Stimulated activated CD4-positive, alpha-beta T cell treated with anti-CD3 and anti-CD28 coated beads, Interleukin-15, amount 100 ng/mL, for 1 hour (primary cell): ENCODE measurements at regions not wholly inside any gene's neighbourhood (a gene's known extent, or its start where the extent isn't known, plus 50 kb on each side); places are given as distances from the start of the nearest gene placed in this dataset.

ENCODE experiments used
- DNase-seq, 2 donors: peaks; one replicate each; pipeline ENCODE4 v3.0.0-alpha.2; 2020; ENCODE audit warnings: low read depth in 1 of 2, low spot score in 1 of 2

- no peak for DNase-seq
Measured at GRCh38 chr3:27935492-27935891, 213.4 kb upstream of the EOMES start.

DNA sequence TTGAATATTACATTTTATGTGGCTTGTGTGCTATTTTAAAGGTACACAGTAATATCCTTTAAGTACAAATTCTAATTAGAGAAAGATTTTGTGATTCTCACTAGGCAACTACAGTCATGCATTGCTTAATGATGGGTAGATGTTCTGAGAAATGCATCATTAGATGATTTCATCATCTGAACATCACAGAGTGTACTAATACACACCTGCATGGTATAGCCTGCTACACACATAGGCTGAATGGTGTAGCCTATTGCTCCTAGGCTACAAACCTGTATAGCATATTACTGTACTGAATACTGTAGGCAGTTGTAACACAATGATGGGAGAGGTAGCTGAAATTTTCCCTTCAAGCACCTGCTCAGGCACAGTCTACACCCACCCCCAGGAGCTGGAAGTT lies 217.4 kb upstream of the EOMES start:
- DNase-seq: no peak

DNA sequence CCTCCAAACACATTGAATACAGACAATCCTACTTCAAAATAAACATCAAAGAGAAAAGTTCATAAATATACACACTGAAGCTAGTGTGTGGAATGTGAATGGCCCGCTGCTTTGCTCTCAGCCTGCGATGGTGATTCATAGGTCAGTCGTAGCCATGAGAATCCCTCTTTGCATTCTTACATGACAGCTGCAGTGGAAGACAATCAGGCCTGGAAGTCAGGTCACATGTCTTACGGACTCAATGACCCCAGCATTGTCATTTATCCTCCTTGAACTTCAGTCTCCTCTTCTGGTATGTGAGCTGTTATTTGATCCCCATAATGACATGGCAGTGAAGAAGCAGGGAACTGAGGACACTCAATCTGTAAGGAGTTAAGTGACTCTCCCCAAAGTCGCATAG lies 217.8 kb upstream of the EOMES start:
- DNase-seq: no peak

DNA sequence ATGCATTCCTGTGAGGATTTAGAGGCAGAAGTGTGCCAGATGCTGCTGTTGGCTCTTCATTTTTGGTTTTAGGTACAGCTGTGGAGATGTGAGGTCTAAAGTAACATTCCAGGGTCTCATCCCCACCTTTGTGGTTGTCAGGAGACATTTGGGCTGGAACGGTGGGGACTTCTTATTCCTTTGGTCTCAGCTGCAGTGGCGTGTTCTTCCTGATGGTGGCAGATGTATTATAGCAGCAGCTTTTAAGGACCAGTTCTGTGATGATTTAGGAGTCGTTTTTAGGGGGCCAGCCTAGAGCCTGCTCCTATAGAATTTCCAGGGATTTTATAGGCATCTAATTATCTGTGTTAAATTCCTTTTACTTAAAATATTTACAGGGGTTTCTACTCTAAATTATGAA lies 221.0 kb upstream of the EOMES start:
- no peak for DNase-seq

DNA sequence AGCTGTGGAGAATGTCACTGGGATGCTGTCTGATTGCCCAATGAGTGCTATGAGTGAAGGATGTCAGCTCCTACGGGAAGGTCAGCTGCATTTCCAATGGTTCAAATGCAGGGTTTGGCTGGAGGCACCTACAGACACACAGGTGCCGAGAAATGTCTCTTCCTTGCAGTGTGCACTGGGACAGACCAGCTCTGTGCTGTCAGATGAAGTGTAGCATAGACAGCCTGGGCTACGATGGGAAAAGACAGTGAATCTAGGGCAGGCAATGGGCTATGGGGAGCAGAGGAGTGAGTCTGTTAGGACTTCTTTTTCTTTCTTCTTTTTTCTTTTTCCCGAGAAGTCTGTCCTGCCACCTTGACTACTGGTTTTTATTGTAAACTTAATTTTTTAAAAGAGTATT lies 223.1 kb upstream of the EOMES start:
- no peak for DNase-seq

GRCh38 chr3:27960133-27960532 lies 238.0 kb upstream of the EOMES start:
- no peak for DNase-seq

- no peak for DNase-seq
Measured at GRCh38 chr3:27963519-27963918, 241.4 kb upstream of the EOMES start.

GRCh38 chr3:27971600-27971999 lies 249.5 kb upstream of the EOMES start:
- no peak for DNase-seq

DNA sequence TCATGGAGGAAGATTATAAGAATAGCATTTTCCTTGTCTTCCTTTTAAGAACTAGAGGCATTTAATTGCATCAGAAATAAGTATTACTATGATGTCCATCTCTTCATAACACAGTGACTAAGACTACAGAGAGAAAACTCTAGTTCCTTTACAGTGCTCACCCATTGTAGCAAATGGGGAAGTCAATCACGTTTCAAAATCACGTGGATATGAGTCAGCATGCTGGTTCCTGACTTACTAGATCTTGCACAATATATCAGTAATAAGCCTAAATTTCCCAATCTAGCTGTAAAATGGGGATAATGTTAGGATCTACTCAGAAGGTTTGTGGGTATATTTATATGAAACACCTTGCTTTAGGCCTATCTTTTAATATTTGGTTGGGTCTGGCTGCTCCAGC lies 254.8 kb upstream of the EOMES start:
- DNase-seq: no peak

DNA sequence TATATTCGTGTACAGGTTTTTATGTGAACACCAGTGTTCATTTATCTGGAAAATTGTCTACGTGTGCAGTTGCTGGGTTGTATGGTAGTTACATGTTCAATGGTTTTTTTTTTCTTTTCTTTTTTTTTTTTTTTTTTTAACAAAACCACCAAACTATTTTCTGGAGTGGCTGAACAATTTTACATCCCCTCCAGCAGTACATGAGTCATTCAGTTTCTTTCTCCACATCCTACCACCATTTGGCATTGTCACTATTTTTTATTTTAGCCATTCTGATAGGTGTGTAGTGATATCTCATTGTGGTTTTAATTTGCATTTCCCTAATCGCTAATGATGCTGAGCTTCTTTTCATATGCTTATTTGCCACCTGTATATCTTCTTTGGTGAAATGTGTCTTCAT lies 256.3 kb upstream of the EOMES start:
- no peak for DNase-seq

- no peak for DNase-seq
Measured at GRCh38 chr3:27985369-27986035, 255.9 kb upstream of the CMC1 start.

DNA sequence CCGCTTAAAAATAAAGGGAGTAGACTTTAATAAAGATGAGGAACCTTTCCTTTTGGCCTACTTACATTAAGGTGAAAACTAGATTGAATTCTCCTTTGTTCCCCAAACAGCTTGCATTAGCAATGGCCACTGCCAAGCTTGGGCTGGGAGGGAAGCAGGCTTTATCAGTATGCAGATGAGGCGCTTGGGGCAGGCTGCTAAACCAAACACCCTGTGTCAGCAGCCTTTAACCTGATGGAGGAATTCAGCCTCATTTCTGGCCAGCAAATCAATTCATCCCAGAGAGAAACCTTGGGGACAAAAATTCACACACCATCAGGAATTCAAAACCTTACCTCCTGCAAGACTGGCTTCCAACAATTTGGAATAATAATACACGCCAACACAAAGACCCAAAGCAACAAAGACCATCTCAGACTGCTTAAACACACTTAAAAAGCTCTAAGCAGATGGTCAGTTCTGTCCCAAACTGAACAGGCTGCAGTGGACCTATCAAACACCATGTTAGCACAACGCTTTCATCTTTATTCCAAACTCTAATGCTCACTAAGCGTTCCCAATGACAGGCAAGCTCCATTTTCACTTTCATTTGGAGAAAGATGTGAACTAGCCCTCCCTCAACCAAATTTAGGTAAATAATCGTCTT lies 255.1 kb upstream of the CMC1 start:
- no peak for DNase-seq

DNA sequence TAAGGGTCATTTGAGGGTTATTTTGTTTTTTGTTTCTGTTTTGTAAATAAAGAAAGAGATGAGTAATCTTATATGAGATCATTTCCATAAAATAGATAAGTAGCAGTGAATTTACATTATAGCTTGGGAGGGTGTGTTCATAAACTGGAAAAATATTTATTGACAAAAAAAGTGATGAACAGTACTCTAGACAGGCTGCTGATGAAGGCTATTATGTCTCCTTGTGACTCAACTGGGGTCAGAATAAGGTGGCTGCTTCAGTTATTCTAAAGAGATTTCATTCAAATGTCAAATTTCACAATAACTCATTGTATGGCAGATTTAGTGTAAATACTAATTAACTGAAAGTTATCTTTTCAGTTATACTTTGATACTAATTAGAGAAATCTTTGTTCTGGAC lies 251.1 kb upstream of the CMC1 start:
- DNase-seq: no peak

DNA sequence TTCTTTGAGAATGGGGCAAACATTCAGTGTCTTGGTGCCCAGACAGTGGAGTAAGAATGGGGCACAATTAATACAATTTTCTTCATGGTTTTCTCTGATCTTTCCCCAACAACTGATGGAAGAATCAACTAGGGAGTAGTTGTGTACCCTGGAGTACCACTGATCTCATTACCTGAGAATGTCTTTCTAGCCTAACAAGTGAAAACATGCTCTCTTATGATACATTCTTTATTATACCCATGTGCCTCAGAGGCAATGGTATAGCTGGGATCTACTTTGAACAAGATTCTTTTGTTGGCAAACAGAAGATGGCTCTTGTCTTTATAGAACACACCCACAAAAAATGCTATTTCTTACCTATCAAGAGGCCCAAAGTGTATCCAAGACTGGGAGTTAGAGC lies 250.6 kb upstream of the CMC1 start:
- no peak for DNase-seq

DNA sequence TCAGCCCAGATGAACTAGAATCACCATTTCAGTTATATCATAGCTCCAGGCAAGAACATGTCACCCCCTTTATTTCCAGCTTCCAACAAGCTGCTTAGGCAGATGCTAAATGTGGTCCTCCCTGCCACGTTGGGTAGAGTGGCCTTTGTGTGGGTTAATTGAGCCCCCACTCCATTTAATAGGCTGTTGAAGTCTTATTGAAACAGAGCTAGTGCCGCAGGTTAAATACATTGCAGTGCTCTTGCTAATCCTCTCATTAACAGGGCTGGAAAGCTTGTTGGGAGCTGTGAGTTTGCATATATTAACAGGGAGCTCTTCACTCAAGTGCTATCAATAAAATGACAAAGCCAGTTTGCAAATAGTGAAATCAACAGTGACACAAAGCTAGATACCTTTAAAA lies 248.4 kb upstream of the CMC1 start:
- DNase-seq: no peak

DNA sequence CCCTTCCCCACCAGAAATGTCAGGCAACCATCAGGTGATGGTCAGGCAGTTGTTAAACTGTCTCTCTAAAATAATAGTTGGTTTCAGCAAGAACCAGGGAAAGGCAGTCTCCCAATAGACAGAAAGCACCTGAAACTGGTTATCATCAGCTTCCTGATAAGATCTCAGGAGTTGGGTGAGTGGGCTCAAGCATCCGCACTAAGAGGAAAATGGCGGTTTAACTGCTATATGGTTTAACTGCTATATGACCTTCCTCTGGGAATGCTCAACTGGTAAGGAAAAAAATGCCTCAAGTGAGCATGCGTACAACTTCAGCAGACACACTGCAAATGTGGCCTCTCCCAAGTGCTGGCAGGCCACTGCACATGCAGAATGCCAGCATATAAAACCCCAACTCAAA lies 240.8 kb upstream of the CMC1 start:
- DNase-seq: no peak

GRCh38 chr3:28008235-28008634 lies 233.2 kb upstream of the CMC1 start:
- no peak for DNase-seq

GRCh38 chr3:28012830-28013229 lies 228.6 kb upstream of the CMC1 start:
- DNase-seq: no peak

GRCh38 chr3:28013864-28014473 lies 227.4 kb upstream of the CMC1 start:
- DNase-seq: no peak

DNA sequence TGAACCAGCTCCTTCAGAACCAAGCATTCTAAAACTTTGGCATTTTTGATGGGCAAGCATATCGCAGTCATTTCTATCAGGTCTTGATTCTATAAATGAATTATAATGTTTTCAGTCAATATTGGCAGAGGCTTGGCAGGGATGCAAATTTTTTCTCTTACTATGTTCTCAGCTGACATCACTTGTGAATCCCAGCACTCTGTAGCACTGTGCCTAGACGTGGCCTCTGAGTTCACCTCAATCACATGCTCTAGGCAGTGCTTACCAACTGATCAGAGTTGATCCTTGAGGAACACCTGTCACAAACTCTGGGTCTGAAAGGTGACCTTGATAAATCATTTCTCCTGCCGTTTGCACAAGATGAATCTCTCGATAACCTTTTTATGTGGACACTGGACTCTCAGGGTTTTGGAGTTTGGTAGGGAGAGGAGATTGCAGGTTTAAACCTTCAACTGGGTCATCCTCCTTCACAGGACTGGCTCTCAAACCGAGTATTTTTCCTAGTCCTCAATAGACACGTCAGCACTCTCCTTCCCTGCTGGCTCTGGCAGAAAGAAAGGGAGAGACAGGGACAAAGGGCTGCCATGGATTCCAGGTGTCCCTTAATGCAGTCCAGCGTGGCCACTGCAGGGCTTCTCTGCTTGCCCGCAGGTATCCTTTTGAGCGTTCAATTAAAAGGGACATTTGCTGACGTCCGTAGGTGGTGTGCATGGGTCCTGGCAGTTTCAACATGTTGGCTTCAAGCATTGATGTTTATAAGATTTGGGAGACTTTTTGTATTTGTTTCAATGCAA lies 222.3 kb upstream of the CMC1 start:
- DNase-seq: no peak

DNA sequence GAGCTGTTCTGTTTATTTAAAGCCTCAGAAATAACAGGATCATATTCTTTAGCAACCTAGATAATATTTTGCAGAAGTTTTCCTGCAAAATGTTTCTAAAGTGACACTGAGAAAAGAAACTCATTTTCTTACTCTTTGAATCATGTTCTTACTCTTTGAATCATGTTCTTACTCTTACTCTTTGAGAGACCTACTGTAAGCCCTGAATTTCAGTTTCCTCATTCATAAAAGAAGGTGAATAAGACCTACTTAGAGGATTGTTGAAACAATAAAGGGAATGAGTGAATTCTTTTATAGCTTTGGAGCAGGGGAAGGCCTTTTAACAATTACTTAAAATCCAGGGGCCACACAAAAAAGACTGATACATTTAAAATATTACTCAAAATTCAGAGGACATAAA lies 221.7 kb upstream of the CMC1 start:
- no peak for DNase-seq

DNA sequence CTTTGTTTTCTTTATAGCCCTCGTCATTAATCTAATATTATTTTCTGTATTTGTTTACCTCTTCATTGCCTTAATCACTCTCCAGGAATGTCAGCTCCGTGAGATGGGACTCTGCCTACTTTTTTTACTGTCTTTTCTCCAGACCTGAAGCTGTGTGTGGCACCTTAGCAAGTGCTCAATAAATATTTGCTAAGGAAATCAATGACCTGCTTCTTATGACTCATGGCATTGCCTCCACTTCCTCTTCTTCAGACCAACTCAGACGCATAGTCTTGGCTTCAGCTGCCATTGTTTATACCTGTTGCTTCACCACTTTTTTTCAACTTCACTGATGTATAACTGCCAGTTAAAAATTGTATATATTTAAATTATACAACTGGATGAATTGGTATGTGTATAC lies 218.5 kb upstream of the CMC1 start:
- DNase-seq: no peak
